IMR-90 (cell line): ENCODE measurements at regions not wholly inside any gene's neighbourhood (a gene's known extent, or its start where the extent isn't known, plus 50 kb on each side); places are given as distances from the start of the nearest gene placed in this dataset.

Experiments
- ATAC-seq: fragments of 200-7000 bp; cut with Tn5 transposase; 2 replicates; pipeline ENCODE4 v1.9.1; 2020; ENCODE audit warnings: low read depth, mild to moderate bottlenecking, moderate library complexity
- BruUV-seq: library from RNA; stranded (reverse); fragments of 400-500 nt; replicated peaks from 2 replicates; lab custom pipeline; 2021; lab: Mats Ljungman, UMichigan
- CTCF ChIA-PET: fragments of 300-600 bp; formaldehyde crosslinking; extraction: SDS; loops from one replicate; lab custom pipeline; 2021; ENCODE audit warnings: antibody characterized with exemption; lab: Yijun Ruan, JAX
- POLR2A ChIA-PET: fragments of 300-600 bp; sonication (Branson Sonifier 250); formaldehyde crosslinking; loops from one replicate; lab custom pipeline; 2022; ENCODE audit warnings: antibody characterized with exemption; ENCODE audit not compliant: unreplicated experiment; lab: Charles Lee
- DNase-seq: peaks from one replicate; pipeline ENCODE4 v3.0.0; 2013
- H2AFZ ChIP-seq: replicated peaks from 2 replicates; pipeline ENCODE3; 2013; ENCODE audit warnings: low read length, mild to moderate bottlenecking; ENCODE audit not compliant: poor library complexity
- H2AK5ac ChIP-seq: 2 replicates; pipeline ENCODE4 v1.6.1; 2013; ENCODE audit warnings: low read depth, low read length, inconsistent platforms
- H2AK9ac ChIP-seq: replicated peaks from 2 replicates; pipeline ENCODE3; 2013; ENCODE audit warnings: mild to moderate bottlenecking, low read depth, low read length, moderate library complexity; ENCODE audit not compliant: poor library complexity
- H2BK120ac ChIP-seq: 2 replicates; pipeline ENCODE4 v1.6.1; 2013; ENCODE audit warnings: low read depth, low read length, inconsistent platforms
- H2BK15ac ChIP-seq: 3 replicates; pipeline ENCODE4 v1.6.1; 2013; ENCODE audit warnings: low read depth, low read length, inconsistent platforms
- H2BK20ac ChIP-seq: 2 replicates; pipeline ENCODE4 v1.6.1; 2013; ENCODE audit warnings: low read depth, mild to moderate bottlenecking, inconsistent platforms, low read length, moderate library complexity
- H2BK5ac ChIP-seq: 2 replicates; pipeline ENCODE4 v1.6.1; 2013; ENCODE audit warnings: mild to moderate bottlenecking, low read depth, low read length, inconsistent platforms; ENCODE audit not compliant: poor library complexity, severe bottlenecking
- H3K14ac ChIP-seq: replicated peaks from 2 replicates; pipeline ENCODE4 v1.6.1; 2013; ENCODE audit warnings: low read depth, low read length, inconsistent platforms
- H3K18ac ChIP-seq: 2 replicates; pipeline ENCODE4 v1.6.1; 2013; ENCODE audit warnings: low read depth, low read length, control low read depth
- H3K23ac ChIP-seq: 2 replicates; pipeline ENCODE4 v1.6.1; 2013; ENCODE audit warnings: low read depth, low read length, inconsistent platforms
- H3K27ac ChIP-seq: 2 replicates; pipeline ENCODE4 v1.5.1; 2013; ENCODE audit warnings: mild to moderate bottlenecking, control low read depth, low read length; ENCODE audit not compliant: insufficient read depth
- H3K27me3 ChIP-seq: 2 replicates; pipeline ENCODE4 v1.6.1; 2013; ENCODE audit warnings: low read length; ENCODE audit not compliant: control insufficient read depth, insufficient read depth
- H3K36me3 ChIP-seq: 2 replicates; pipeline ENCODE4 v1.6.1; 2013; ENCODE audit warnings: low read length, mixed read lengths; ENCODE audit not compliant: control insufficient read depth, insufficient read depth
- H3K4ac ChIP-seq: 2 replicates; pipeline ENCODE4 v1.6.1; 2013; ENCODE audit warnings: low read depth, low read length, inconsistent platforms
- H3K4me1 ChIP-seq: 2 replicates; pipeline ENCODE4 v1.6.1; 2013; ENCODE audit warnings: low read length, mixed read lengths; ENCODE audit not compliant: control insufficient read depth, insufficient read depth
- H3K4me2 ChIP-seq: 2 replicates; pipeline ENCODE4 v1.6.1; 2013; ENCODE audit warnings: low read depth, mild to moderate bottlenecking, control low read depth, low read length, moderate library complexity
- H3K4me3 ChIP-seq: 2 replicates; pipeline ENCODE4 v1.5.1; 2013; ENCODE audit warnings: low read depth, mild to moderate bottlenecking, control low read depth, low read length, moderate library complexity; ENCODE audit not compliant: insufficient read depth
- H3K56ac ChIP-seq: 2 replicates; pipeline ENCODE4 v1.6.1; 2013; ENCODE audit warnings: low read length, inconsistent platforms; ENCODE audit not compliant: insufficient read depth; ENCODE audit errors: extremely low read depth
- H3K79me1 ChIP-seq, 2 experiments: 2 replicates each; pipeline ENCODE4 v1.6.1; 2013; ENCODE audit warnings: low read length in 2 of 2, inconsistent platforms in 1 of 2, low read depth in 1 of 2
- H3K9ac ChIP-seq: 2 replicates; pipeline ENCODE4 v1.6.1; 2013; ENCODE audit warnings: low read depth, low read length, control low read depth
- H3K9me1 ChIP-seq: 2 replicates; pipeline ENCODE4 v1.6.1; 2013; ENCODE audit warnings: low read length, inconsistent platforms; ENCODE audit not compliant: insufficient read depth
- H3K9me3 ChIP-seq: 2 replicates; pipeline ENCODE4 v1.6.1; 2013; ENCODE audit warnings: low read length; ENCODE audit not compliant: control insufficient read depth, insufficient read depth
- H4K20me1 ChIP-seq: 2 replicates; pipeline ENCODE4 v1.6.1; 2013; ENCODE audit warnings: low read length, inconsistent platforms; ENCODE audit not compliant: insufficient read depth
- H4K5ac ChIP-seq: 2 replicates; pipeline ENCODE4 v1.6.1; 2013; ENCODE audit warnings: mild to moderate bottlenecking, low read depth, low read length, control low read depth
- H4K8ac ChIP-seq, 2 experiments: 2 replicates each; pipeline ENCODE4 v1.6.1; 2013; ENCODE audit warnings: low read depth in 2 of 2, low read length in 2 of 2, control low read depth in 1 of 2, inconsistent platforms in 1 of 2
- H4K91ac ChIP-seq: 2 replicates; pipeline ENCODE4 v1.6.1; 2013; ENCODE audit warnings: low read depth, low read length, inconsistent platforms; ENCODE audit not compliant: insufficient read depth
- CEBPB ChIP-seq: IDR thresholded peaks from 2 replicates; pipeline ENCODE4 v1.6.1; 2012; ENCODE audit warnings: low read depth, low read length, improper control_type of control experiment
- CHD1 ChIP-seq: IDR thresholded peaks from 2 replicates; pipeline ENCODE4 v1.6.1; 2012; ENCODE audit warnings: low read depth, low read length, improper control_type of control experiment
- CTCF ChIP-seq: conservative IDR thresholded peaks from 2 replicates; pipeline ENCODE4 v1.5.1; 2012; ENCODE audit warnings: mild to moderate bottlenecking, low read depth, low read length, improper control_type of control experiment
- FOS ChIP-seq: fragments of 150-350 bp; IDR thresholded peaks from 2 replicates; pipeline ENCODE4 v1.6.1; 2016; ENCODE audit warnings: low read depth, low read length
- MAFK ChIP-seq: IDR thresholded peaks from 2 replicates; pipeline ENCODE4 v1.6.1; 2012; ENCODE audit warnings: low read depth, low read length, improper control_type of control experiment
- NFE2L2 ChIP-seq: fragments of 150-350 bp; IDR thresholded peaks from 2 replicates; pipeline ENCODE4 v1.6.1; 2016; ENCODE audit warnings: low read depth, mild to moderate bottlenecking, low read length
- RCOR1 ChIP-seq: IDR thresholded peaks from 2 replicates; pipeline ENCODE4 v1.6.1; 2012; ENCODE audit warnings: mild to moderate bottlenecking, low read length, improper control_type of control experiment; ENCODE audit not compliant: insufficient replicate concordance
- RFX5 ChIP-seq: IDR thresholded peaks from 2 replicates; pipeline ENCODE4 v1.8.0; 2012; ENCODE audit warnings: low read depth, mild to moderate bottlenecking, low read length, moderate library complexity
- SMC3 ChIP-seq: fragments of 150-350 bp; IDR thresholded peaks from 2 replicates; pipeline ENCODE4 v1.6.1; 2016; ENCODE audit warnings: low read depth, mild to moderate bottlenecking, antibody characterized with exemption, low read length, moderate library complexity
- WGBS, 2 experiments: methylation state at CpG; one replicate each; pipeline versions ENCODE4 v1.1.5 to v1.1.7; 2013; ENCODE audit warnings: missing lambda C conversion rate in 2 of 2; ENCODE audit not compliant: insufficient read length in 1 of 2; ENCODE audit errors: extremely low coverage in 2 of 2; 5-methylcytosine and 5-hydroxymethylcytosine counted together
- dilution Hi-C: fragments of 300-500 bp; cut with HindIII; formaldehyde crosslinking; loops from one replicate; pipeline ENCODE4 v1.14.3; 2018; ENCODE audit warnings: low sequenced_read_pairs; ENCODE audit not compliant: unreplicated experiment
- in situ Hi-C: fragments of 300-500 bp; cut with MboI; formaldehyde crosslinking; loops from 3 replicates; pipeline ENCODE4 v1.14.3; 2019; ENCODE audit warnings: low sequenced_read_pairs, inconsistent platforms, mixed read lengths
- intact Hi-C: fragments of 100-400 bp; cut with micrococcal nuclease; formaldehyde crosslinking; loops from 2 replicates; pipeline ENCODE4 v1.10.0; 2022

GRCh38 chr5:4523038-4523437 is 617.1 kb upstream of the ADAMTS16 start:
- POLR2A ChIA-PET: no interaction called here
- no TSS peak for BruUV-seq
- Histone ChIP-seq H2BK15ac (no peak overlapping the region), H3K18ac (no peak overlapping the region), H2BK120ac (no peak overlapping the region), H3K27ac (no peak overlapping the region), H3K9me1 (no peaks in the 10 kb centered on the region), H3K36me3 (no peaks in the 10 kb centered on the region), H4K20me1 (no peaks in the 10 kb centered on the region), H3K4ac (no peak overlapping the region), H3K27me3 (no peaks in the 10 kb centered on the region), H3K56ac (no peak overlapping the region), H2AK5ac (no peak overlapping the region), H3K4me2 (no peak overlapping the region), H4K5ac (no peak overlapping the region), H2AFZ (no peak overlapping the region), H3K4me1 (no peaks in the 10 kb centered on the region), H4K8ac (no peak overlapping the region), H3K79me1 (no peaks in the 10 kb centered on the region), H2AK9ac (no peak overlapping the region), H3K9ac (no peak overlapping the region), H4K91ac (no peak overlapping the region), H3K23ac (no peak overlapping the region), H2BK5ac (no peak overlapping the region), H3K14ac (no peak overlapping the region), H2BK20ac (no peak overlapping the region), H3K9me3 (peaks cover 11% of the 10 kb centered on the region; the same call in 1 of the 2 replicates), H3K4me3 (no peak overlapping the region)
- no peak for DNase-seq
- in situ Hi-C loops (no loop called here), intact Hi-C loops (no loop called here), dilution Hi-C loops (no loop called here)
- no peak for TF ChIP-seq RCOR1
- no peak for TF ChIP-seq CEBPB
- TF ChIP-seq FOS: no peak
- TF ChIP-seq MAFK: no peak
- TF ChIP-seq CTCF: no peak
- TF ChIP-seq SMC3: no peak
- no peak for TF ChIP-seq NFE2L2
- no peak for TF ChIP-seq CHD1
- no peak for TF ChIP-seq RFX5
- no peak for ATAC-seq
- WGBS, 2 experiments: 74% methylated on average over 2 of the region's 6 CpGs; no CpG with 5 or more reads in 1 of the 2 experiments
- CTCF ChIA-PET: no interaction called here
